NK-92 treated with Interleukin-12 subunit alpha and Interleukin-12 subunit beta, amount 100 ng/mL, for 24 hours (cell line): ENCODE measurements at regions not wholly inside any gene's neighbourhood (a gene's known extent, or its start where the extent isn't known, plus 50 kb on each side); places are given as distances from the start of the nearest gene placed in this dataset.

Experiments
- DNase-seq: peaks from one replicate; lab custom pipeline; 2025; lab: John Stamatoyannopoulos, UW

GRCh38 chr16:51971184-51971583 is 575.8 kb downstream of the TOX3 start:
- DNase-seq = no peak

- no peak for DNase-seq
Measured at GRCh38 chr16:51968749-51969148, 578.2 kb downstream of the TOX3 start.

DNA sequence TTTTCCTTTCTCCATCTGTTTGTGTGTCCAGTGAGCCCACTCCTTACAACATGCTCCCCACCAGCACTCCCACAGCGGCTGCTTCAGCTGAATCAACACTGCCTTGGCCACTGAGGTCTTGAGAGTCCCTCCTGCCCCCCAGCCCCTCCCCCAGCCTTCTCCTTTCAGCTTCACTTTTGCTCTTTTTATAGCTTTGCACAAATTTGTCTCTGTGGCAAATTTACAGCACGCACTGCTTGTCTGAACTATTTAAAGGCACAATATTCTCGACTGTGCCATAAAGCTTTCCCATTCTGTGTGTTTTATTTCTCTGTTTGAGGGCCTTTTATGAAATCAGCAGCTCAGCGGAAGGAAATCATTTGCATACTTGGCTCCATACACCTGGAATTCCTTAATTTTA is 579.3 kb downstream of the TOX3 start:
- no peak for DNase-seq

DNA sequence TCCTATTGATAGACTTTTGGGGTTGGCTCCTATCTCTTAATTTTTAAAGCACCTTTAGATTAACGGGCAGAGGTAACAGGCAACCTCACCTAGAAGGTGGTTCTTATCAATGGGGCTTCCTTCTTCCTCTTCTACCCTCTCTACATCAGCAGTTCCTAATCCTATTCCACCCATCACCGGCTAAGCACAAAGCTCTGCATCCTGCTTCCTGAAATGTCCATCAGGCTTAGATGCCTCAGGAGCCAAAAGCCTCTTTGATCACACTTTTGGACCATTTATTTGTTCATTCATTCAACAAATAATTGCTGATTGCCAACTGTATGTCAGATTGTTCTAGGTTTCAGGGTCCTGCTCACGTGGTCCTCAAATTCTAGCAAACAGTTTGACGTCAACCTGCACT is 586.0 kb downstream of the TOX3 start:
- DNase-seq = no peak

DNA sequence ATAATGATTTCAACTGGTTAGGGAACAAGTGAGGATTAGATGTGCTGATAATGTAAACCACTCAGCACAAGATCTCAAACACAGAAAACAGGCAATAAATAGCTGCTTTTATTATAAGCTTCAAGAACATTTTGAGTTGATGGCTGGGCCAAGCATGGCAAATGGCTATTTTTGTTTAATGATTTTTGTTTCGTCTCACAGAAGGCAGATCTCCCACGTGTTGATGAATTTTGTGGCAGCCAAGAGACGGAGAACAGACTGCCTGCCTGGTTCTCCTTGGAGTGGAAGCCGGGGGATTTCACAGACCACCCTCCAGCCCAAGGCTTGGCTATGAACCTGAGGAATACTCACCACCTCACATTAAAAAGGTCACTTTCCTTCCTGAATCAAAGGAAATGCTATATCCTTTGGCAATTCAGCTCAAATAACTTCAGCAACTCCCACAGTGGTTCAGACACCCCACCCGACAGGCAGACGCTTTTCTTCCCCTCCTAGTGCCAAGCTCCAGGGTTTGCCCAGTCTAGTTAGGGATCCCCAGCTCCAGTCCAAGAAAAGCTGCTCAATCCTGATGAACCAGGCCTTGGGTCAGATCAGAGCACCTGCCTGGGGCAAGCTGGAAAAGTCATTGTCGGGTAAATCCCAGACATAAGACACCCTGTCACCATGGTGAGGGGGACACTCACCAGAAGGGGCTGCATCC is 593.5 kb downstream of the TOX3 start:
- DNase-seq = no peak

- no peak for DNase-seq
Measured at GRCh38 chr16:51952500-51952899, 594.4 kb downstream of the TOX3 start.

DNA sequence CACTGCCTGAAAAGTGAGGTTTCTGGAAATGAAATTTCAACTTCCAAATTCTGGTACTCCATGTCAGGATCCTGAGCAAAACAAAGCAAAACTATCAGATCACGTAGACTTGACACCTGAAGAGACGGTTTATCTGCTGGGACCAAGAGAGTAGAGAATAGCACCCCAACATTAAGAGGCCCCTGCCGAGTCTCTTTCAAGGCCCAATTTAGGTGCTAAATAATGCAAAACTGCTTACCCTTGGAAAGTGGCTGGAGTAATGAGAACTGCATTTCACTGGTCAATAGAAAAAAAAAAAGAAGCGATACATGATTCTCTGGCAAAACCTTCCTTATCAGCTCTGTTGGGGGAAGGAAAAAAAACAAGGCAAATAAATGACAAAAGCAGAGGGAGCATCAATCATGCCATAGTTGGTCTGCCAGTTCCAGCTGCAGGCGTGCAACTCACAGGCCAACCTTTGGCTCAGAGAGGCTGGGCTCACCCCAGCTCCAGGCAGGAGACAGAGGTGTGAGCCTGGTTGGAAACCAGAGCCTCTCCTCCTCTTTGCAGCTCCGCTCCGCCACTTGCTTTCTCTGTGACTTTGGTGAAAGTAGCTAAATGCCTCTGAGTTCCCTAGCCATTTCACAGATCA is 595.2 kb downstream of the TOX3 start:
- DNase-seq = no peak

DNA sequence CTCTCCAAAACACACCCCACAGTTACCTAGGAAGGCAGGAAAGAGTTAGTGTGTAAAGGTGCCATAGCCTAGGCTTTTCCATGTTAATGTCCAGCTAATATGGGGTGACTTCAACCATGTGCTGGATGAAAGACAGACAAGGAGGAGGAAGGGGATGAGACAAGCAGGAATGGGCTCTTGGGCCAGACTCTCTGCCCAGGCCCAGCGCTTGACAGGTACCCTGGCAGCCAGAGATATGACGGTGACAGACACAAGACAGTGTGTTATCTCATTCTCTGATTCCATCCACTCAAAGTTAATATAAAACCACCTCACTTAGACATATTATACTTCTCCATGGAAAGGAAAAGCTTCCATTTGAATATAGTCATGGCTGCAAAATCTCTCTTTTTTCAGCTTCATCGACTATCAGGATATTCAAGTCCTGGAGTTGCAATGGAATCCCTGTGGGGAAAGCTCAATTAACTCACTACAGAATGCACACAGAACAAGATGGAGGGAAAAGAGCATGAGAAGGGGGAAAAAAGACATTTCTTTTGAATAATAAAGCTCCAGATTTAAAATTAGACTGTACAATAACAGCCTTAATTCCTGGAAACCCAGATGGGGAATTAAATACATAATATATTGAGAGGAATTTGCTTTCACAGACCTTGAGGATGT is 596.7 kb downstream of the TOX3 start:
- no peak for DNase-seq

DNA sequence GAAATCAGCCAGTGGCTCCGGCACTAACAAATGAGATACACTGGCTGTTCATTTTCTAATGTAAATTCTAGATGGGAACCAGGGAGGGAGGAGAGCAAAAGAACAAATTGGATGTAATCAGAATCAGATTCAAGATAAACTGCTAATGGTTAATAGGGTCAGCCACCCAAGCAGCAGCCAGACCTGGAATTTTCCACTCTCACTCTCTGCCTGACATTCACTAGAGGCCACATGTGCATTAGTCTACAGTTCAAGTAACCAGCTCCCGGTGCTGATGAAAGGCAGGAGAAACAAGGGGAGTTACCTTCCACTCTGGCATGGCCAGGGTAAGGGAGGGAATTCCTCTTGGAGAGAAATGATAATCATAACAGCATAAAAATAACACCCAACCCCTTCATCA is 597.7 kb downstream of the TOX3 start:
- DNase-seq = no peak

- DNase-seq = no peak
Measured at GRCh38 chr16:51941412-51941811, 605.5 kb downstream of the TOX3 start.

DNA sequence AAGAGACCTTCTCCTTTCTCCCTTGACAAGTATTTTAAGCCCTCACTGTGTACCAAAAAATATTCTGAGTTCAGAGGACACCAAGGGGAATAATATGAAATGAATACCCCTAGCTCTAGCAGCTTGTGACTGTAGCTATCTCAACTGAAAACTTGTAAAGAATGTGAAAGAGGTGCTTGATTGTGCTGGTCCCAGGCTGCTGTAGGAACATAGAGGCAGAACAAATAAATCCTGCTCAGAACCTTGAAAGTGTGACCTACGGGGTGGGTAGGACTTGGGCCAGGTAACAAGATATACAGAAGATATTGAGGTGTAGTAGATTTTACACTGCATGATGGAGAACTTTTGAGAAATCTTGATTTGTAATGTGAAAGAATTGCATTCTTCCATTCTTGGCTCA is 606.8 kb downstream of the TOX3 start:
- no peak for DNase-seq

DNA sequence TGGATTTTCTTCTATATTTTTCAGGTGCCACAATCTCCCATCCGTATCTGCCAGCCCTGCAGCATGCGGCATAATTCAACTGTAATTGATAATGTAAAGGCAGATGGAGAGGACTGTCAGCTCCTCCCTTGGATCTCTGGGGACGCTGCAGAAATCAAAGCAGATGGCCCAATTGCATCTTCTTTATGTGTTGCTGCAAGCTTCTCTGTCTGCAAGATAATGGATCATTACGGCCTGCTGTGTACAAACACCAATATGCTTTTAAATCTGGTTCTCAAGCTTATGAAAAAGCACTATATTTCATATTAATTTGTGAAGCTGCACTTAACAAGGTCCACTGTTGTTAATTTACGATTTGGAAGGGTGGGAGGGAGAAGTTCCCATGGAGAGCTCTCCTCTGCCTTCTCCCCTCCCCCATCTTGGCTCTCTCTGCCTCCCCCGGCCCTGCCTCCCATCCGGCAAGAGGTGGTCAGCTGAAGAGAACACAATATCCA is 607.5 kb downstream of the TOX3 start:
- DNase-seq = no peak

GRCh38 chr16:51938861-51939260 is 608.1 kb downstream of the TOX3 start:
- no peak for DNase-seq

DNA sequence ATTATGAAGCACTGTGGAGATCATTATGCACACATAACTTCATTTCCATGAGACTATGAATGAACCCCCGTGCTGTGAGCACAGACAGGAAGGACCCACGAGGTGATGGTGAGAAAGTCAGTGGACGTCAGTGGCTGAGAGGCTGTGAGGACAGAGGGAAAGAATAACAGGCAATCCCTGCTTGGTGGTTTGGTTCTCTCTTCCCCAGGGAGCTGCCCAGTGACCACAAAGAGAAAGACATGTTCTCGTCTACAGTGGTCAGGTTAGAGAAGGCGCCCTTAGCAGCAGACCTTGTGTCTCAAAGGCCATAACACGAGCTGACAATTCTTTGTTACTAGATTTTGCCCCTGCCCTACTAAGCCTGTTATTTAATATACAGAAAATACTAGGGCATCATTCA is 609.2 kb downstream of the TOX3 start:
- no peak for DNase-seq

DNA sequence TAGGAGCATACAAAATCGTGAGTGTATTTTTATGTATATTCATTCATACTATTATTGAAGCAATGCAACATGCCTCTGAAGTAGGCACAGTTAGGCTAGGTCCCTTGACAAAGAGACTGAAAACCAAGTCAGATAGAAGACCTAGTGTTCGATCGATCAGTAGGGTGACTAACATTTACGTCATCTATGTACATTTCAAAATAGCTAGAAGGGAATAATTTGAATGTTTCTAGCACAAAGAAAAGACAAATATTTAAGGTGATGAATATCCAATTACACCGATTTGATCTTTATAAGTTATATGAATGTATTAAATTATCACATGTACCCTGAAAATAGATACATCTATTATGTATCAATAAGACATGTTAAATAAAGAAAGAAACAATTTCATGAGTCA is 610.1 kb downstream of the TOX3 start:
- DNase-seq = no peak

DNA sequence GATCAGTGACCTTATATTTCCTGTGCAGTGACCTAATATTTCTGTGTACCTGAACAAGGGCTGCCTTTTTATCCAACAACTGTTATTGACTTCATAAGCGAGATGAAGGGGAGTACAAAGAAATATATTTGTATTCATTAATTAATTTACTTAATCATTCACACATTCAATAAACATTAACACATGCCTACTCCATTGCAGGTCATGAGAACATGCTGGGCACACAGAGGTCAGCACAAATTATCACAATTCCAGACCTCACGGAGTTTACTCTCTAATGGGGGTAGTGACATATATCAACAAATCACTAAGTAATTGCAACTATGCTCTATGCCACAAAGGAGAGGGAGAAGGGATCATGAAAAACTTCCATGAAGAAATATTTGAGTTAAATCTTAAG is 614.6 kb downstream of the TOX3 start:
- no peak for DNase-seq

GRCh38 chr16:51931653-51932052 is 615.3 kb downstream of the TOX3 start:
- no peak for DNase-seq

- no peak for DNase-seq
Measured at GRCh38 chr16:51924744-51925143, 622.2 kb downstream of the TOX3 start.

DNA sequence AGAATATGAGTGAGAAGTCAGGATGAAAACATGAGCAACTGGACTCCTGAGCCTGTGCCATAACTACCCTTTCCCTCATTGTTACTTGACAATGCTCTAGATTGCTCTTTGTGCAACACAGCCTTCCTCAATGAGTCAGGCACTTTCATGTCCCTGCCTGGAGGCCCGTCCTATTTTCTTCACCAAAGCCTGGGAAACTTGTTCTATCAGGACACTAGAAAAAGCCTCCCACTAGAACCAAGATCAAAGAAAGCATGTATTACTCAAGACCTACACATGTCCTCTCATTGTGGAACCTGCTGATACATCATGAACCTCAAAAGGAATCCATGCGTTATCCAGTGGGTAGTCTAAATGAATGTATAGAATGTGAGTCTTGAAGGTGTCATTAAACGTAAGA is 624.5 kb downstream of the TOX3 start:
- no peak for DNase-seq

DNA sequence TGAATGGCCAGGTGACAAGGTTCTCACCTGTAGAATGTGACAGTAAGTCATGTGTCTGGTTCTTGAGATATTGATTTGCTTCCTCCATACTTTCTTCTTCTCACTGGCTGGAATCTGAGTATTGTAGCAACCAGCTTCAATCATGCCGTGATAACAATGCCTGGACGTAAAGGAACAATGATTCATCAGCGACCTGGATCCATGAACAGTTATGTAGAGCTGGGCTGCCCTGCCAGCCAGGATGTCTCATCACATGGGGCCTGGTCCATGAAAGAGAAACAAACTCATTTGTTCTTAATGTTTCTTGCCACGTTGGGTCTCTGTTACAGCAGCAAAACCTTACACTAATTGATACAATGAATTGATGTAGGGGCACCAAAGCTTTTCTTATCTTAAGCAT is 627.2 kb downstream of the TOX3 start:
- DNase-seq = no peak

GRCh38 chr16:51916814-51917213 is 630.1 kb downstream of the TOX3 start:
- no peak for DNase-seq

- no peak for DNase-seq
Measured at GRCh38 chr16:51916231-51916630, 630.7 kb downstream of the TOX3 start.

- no peak for DNase-seq
Measured at GRCh38 chr16:51907680-51908079, 639.3 kb downstream of the TOX3 start.
